ENCODE measurements at regions not wholly inside any gene's neighbourhood (a gene's known extent, or its start where the extent isn't known, plus 50 kb on each side); places are given as distances from the start of the nearest gene placed in this dataset.

GRCh38 chrX:38939067-38939466, 137.8 kb downstream of the MID1IP1 start:
- TF ChIP-seq CTCF (IDR thresholded peaks at IDR 0.05) = no peak
- no peak for TF ChIP-seq POLR2A (IDR thresholded peaks at IDR 0.05)
